H1 (cell line): ENCODE measurements at regions not wholly inside any gene's neighbourhood (a gene's known extent, or its start where the extent isn't known, plus 50 kb on each side); places are given as distances from the start of the nearest gene placed in this dataset.

Source experiments
- CBX8 ChIP-seq: fragments of 300-800, 300-1000 bp; sonication (generic); IDR thresholded peaks from 2 replicates; pipeline ENCODE4 v1.7.1; 2016; ENCODE audit warnings: low read depth, low read length, borderline replicate concordance
- GTF2F1 ChIP-seq: IDR thresholded peaks from 2 replicates; pipeline ENCODE4 v1.6.1; 2012; ENCODE audit warnings: low read depth, low read length, improper control_type of control experiment, borderline replicate concordance
- JUN ChIP-seq: IDR thresholded peaks from 2 replicates; pipeline ENCODE4 v1.6.1; 2011; ENCODE audit warnings: low read depth, mild to moderate bottlenecking, improper control_type of control experiment, low read length
- KDM4A ChIP-seq: IDR thresholded peaks from one replicate; pipeline ENCODE4 v1.7.1; 2012; ENCODE audit warnings: low read depth, mild to moderate bottlenecking, moderate library complexity, low read length, inconsistent platforms; ENCODE audit not compliant: severe bottlenecking
- NRF1 ChIP-seq: IDR thresholded peaks from 2 replicates; pipeline ENCODE4 v1.6.1; 2011; ENCODE audit warnings: mild to moderate bottlenecking, low read depth, low read length, improper control_type of control experiment
- POLR2A ChIP-seq, 2 experiments: IDR thresholded peaks; 1 replicate in 1 of 2; 2 replicates in 1 of 2; pipeline ENCODE4 v1.6.1; 2011; ENCODE audit warnings: low read depth in 2 of 2, low read length in 2 of 2, mild to moderate bottlenecking in 2 of 2; ENCODE audit errors: control extremely low read depth in 1 of 2
- RXRA ChIP-seq: IDR thresholded peaks from 2 replicates; pipeline ENCODE4 v1.6.1; 2011; ENCODE audit warnings: low read depth, mild to moderate bottlenecking, low read length, moderate library complexity; ENCODE audit not compliant: insufficient read depth
- SIX5 ChIP-seq: IDR thresholded peaks from 2 replicates; pipeline ENCODE4 v1.6.1; 2011; ENCODE audit warnings: mild to moderate bottlenecking, low read depth, low read length
- SP2 ChIP-seq: IDR thresholded peaks from 2 replicates; pipeline ENCODE4 v1.6.1; 2012; ENCODE audit warnings: mild to moderate bottlenecking, low read length, inconsistent platforms
- TF ChIP-seq, protein P1 (sequence below): fragments of 300-600 bp; sonication (generic); IDR thresholded peaks from 2 replicates; pipeline ENCODE4 v1.7.1; 2012; ENCODE audit warnings: low read length, moderate library complexity, mild to moderate bottlenecking, inconsistent platforms; ENCODE audit not compliant: insufficient replicate concordance
- TF ChIP-seq, protein P2 (sequence below): IDR thresholded peaks from 2 replicates; pipeline ENCODE4 v1.6.1; 2012; ENCODE audit warnings: low read length, inconsistent platforms

DNA sequence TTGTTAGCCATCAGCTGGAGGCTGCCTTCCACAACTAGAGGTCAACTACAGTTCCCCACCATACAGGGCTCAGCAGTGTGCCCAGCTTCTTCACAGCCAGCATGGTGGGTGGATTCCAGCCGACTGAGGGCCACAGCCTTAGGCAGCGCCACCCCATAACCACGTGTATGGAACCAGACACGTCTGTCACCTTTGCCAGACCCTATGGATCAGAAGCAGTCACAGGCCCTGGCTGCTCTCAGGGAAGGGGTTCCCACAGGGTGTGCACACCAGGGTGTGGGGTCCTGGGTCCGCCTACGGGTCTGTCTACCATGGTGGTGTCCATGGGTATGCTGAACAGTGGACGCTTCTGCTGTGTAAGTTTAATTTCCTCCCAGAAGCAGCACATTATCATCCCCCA lies 265.0 kb upstream of the FOXF1 start (continued):
- TF ChIP-seq, protein P1, sequence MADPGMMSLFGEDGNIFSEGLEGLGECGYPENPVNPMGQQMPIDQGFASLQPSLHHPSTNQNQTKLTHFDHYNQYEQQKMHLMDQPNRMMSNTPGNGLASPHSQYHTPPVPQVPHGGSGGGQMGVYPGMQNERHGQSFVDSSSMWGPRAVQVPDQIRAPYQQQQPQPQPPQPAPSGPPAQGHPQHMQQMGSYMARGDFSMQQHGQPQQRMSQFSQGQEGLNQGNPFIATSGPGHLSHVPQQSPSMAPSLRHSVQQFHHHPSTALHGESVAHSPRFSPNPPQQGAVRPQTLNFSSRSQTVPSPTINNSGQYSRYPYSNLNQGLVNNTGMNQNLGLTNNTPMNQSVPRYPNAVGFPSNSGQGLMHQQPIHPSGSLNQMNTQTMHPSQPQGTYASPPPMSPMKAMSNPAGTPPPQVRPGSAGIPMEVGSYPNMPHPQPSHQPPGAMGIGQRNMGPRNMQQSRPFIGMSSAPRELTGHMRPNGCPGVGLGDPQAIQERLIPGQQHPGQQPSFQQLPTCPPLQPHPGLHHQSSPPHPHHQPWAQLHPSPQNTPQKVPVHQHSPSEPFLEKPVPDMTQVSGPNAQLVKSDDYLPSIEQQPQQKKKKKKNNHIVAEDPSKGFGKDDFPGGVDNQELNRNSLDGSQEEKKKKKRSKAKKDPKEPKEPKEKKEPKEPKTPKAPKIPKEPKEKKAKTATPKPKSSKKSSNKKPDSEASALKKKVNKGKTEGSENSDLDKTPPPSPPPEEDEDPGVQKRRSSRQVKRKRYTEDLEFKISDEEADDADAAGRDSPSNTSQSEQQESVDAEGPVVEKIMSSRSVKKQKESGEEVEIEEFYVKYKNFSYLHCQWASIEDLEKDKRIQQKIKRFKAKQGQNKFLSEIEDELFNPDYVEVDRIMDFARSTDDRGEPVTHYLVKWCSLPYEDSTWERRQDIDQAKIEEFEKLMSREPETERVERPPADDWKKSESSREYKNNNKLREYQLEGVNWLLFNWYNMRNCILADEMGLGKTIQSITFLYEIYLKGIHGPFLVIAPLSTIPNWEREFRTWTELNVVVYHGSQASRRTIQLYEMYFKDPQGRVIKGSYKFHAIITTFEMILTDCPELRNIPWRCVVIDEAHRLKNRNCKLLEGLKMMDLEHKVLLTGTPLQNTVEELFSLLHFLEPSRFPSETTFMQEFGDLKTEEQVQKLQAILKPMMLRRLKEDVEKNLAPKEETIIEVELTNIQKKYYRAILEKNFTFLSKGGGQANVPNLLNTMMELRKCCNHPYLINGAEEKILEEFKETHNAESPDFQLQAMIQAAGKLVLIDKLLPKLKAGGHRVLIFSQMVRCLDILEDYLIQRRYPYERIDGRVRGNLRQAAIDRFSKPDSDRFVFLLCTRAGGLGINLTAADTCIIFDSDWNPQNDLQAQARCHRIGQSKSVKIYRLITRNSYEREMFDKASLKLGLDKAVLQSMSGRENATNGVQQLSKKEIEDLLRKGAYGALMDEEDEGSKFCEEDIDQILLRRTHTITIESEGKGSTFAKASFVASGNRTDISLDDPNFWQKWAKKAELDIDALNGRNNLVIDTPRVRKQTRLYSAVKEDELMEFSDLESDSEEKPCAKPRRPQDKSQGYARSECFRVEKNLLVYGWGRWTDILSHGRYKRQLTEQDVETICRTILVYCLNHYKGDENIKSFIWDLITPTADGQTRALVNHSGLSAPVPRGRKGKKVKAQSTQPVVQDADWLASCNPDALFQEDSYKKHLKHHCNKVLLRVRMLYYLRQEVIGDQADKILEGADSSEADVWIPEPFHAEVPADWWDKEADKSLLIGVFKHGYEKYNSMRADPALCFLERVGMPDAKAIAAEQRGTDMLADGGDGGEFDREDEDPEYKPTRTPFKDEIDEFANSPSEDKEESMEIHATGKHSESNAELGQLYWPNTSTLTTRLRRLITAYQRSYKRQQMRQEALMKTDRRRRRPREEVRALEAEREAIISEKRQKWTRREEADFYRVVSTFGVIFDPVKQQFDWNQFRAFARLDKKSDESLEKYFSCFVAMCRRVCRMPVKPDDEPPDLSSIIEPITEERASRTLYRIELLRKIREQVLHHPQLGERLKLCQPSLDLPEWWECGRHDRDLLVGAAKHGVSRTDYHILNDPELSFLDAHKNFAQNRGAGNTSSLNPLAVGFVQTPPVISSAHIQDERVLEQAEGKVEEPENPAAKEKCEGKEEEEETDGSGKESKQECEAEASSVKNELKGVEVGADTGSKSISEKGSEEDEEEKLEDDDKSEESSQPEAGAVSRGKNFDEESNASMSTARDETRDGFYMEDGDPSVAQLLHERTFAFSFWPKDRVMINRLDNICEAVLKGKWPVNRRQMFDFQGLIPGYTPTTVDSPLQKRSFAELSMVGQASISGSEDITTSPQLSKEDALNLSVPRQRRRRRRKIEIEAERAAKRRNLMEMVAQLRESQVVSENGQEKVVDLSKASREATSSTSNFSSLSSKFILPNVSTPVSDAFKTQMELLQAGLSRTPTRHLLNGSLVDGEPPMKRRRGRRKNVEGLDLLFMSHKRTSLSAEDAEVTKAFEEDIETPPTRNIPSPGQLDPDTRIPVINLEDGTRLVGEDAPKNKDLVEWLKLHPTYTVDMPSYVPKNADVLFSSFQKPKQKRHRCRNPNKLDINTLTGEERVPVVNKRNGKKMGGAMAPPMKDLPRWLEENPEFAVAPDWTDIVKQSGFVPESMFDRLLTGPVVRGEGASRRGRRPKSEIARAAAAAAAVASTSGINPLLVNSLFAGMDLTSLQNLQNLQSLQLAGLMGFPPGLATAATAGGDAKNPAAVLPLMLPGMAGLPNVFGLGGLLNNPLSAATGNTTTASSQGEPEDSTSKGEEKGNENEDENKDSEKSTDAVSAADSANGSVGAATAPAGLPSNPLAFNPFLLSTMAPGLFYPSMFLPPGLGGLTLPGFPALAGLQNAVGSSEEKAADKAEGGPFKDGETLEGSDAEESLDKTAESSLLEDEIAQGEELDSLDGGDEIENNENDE, result no peak
- TF ChIP-seq RXRA (no peak), JUN (no peak), NRF1 (no peak), SIX5 (no peak), CBX8 (no peak), KDM4A (no peak), POLR2A (IDR thresholded peaks at IDR 0.05; ENCODE audit: control extremely low read depth in 1 of 2, low read depth in 2 of 2, low read length in 2 of 2) (no peak), SP2 (no peak), GTF2F1 (no peak)
- TF ChIP-seq, protein P2, sequence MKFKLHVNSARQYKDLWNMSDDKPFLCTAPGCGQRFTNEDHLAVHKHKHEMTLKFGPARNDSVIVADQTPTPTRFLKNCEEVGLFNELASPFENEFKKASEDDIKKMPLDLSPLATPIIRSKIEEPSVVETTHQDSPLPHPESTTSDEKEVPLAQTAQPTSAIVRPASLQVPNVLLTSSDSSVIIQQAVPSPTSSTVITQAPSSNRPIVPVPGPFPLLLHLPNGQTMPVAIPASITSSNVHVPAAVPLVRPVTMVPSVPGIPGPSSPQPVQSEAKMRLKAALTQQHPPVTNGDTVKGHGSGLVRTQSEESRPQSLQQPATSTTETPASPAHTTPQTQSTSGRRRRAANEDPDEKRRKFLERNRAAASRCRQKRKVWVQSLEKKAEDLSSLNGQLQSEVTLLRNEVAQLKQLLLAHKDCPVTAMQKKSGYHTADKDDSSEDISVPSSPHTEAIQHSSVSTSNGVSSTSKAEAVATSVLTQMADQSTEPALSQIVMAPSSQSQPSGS, result no peak
